ENCODE measurements at regions not wholly inside any gene's neighbourhood (a gene's known extent, or its start where the extent isn't known, plus 50 kb on each side); places are given as distances from the start of the nearest gene placed in this dataset.

DNA sequence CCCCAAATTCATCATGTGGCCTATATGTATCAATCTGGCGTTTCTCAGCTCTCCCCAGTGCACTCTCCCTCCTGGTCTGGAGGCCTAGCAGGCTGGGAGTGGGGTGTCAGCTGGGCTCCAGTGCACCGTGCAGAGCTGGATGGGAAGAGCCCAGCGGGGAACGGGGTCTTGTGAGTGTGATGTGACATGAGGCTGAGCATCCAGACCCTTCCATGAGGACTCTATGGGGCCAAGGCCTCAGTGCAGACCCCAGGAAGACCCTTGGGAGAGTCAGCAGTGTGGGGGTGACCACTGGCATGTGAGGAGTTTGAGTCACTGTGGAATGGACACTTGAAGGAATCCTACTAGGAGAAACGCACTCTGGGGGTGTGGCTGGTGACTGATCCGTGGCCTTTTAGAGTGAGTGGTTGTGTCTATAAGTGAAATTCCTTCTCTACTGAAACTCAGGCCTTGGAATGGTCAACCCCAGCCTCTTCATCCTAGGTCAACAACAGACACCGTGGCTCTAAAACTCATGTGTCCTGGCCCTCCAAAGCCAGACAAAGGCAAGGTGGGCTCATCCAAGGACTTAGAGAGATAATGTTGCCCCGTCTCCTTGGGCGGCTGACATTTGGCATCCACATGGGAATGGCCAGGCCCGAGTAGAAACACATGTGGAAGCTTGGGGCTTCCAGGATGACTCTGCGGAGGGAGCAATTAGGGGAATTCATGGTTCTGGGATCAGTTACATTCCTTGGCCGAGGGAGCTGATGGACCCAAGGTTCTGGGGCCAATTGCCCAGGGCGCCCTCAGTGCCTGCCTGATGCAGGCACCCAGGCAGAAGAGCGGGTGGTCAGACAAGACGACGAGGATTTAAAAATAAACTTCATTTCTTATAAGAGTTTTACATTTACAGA, 156.0 kb upstream of the TWIST2 start:
- DNase-seq, result no peak

DNA sequence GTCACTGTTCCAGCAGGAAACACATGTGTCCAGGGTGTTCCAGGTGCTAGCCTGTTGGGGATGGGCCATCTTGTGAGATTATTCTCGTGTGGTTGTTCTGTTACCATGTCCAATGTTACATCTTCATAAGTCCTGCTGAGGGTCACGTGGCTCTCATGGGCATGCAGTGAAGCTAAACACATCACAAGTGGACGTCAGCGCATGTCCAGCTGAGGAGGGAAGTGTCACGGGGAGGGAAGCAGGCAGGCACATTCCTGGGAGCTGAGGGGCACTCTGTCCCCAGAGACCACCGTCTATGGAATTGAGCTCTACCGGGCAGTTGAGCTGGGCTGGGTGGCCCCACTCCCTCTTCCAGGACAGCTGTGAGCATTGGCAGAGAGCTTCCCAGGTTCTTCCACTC, 155.3 kb upstream of the TWIST2 start:
- no peak for DNase-seq

DNA sequence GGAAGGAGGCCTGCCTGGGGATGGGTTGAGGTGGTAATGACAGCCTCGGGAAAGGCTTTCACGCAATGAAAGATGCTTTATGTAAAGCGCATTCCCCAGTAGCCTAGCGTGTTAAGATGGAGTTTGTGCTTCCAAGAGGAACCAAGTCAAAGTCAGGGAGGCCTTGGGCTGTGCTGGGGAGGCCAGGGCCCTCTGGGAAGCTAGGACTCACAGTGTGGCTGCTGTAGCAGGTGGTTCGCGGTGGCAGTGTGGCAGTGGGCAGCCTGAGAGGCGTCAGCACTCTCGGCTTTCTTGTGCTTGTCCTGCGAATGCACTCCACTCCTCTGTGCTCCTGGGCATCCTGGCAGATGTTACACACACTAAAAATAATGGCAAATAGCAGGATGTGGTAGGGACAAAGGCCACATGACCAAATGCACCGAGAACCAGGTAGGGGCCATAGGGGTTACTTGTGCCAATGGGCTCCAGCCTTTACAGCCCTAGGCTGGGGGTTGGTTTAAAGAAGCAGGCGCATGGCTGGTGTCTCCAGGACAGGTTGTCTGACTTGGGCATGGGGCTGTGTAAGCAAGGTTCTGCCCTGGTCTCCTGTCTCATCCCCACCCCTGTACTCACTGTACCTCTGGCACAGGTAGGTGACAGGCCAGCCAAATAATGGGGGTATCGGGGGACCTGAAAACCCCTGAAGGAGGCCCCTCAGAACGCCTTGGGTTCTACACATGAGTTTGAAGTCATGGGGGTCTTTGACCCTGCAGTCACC, 154.4 kb upstream of the TWIST2 start:
- DNase-seq, result no peak

DNA sequence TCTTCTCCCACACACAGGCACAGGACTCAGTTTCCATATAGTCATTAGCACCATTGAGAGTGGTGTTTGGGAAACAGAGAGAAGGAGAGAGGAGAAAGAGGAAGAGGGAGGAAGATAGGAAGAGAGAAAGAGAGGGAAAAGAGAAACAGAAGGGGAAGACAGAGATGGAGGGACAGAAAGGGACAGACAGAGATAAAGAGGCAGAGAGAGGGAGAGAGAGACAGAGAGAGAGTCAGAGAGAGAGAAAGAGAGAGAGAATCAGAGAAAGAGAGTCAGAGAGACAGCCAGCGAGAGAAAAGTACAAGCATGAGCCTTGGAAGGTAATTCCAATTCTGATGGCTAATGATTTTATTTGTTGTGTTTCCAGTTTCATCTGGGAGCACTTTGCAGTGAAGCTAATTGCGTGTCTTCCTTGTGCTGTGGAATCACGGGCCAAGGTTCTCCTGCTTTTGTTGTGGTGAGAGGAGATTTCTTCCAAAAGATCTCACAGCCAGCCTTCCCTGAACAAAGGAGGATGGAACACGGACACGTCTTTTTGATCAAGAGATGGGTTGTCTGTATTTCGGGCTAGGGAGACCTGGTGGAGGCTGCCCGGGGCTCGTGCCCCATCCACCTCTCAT, 153.6 kb upstream of the TWIST2 start:
- no peak for DNase-seq

DNA sequence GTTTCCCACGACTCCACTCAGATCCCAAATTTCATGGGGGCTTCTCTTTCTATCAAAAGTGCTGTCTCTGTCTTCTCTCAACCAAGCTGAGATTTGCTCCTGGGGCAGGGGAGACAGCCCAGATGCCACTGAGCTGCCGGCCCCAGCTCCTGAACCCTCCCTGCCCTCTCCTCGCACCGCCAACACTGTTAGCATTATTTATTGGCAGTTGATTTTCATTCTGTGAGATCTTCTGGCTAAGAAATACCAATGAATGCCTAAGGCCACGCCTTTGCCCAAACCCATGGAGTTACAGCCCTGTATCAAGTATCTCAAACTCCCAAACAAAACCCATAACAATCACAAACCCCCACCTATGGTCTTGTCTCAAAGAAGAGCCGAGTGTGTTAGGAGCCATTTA, 153.0 kb upstream of the TWIST2 start:
- no peak for DNase-seq

DNA sequence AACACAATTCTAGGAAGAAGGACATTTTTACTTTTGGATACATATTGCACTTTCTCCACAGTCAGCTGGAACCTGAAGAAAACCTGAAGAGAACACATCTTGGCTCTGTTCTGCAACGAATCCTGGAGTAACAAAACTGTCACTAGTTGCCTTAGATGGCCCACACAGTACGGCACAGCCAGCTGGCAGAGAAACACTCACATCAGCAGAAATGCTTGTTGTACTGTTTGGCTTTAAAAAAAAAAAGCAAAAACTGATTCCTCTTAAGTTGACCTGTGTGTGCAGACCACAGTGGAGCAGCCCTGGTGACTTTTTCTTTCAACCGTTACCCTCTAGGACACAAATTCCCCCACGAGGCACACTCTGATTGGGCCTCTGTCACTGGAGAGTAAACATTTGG, 152.3 kb upstream of the TWIST2 start:
- DNase-seq, result no peak

DNA sequence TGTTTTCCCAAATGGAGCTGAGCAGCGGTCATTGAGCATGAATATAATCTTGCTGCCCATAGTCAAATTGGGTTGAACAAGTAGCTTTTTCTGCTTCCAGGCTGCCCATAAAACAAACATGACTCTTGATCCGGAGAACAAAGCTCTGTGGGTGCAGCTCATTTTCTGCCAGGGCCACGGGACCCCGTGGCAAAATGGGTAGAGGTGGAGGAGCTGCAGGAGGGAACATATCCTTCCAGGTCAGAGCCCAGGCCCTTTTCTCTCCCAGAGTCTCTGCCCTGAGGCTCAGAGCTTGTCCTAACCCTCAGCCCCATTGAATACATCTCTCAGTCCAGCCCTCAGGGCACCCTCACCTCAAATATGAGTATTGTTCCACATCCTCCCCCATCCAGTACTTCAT, 151.6 kb upstream of the TWIST2 start:
- no peak for DNase-seq

DNA sequence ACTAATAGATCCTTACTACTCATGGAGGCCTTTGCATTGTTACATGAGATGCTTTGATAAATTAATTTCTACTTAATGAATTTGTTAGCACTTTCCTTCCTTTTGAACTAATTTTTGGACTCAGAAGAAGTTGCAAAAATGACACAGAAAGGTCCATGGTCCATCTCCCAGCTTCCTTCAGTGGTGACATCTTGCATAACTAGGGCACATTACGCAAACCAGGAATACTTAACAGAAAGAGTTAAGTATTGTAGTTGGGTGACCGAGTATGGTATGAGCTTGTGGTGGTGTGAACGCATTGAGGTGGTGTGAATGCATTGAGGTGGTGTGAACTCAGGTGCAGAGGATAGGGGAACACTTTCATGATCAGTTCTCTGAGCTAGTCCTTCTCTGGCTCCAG, 151.1 kb upstream of the TWIST2 start:
- no peak for DNase-seq

DNA sequence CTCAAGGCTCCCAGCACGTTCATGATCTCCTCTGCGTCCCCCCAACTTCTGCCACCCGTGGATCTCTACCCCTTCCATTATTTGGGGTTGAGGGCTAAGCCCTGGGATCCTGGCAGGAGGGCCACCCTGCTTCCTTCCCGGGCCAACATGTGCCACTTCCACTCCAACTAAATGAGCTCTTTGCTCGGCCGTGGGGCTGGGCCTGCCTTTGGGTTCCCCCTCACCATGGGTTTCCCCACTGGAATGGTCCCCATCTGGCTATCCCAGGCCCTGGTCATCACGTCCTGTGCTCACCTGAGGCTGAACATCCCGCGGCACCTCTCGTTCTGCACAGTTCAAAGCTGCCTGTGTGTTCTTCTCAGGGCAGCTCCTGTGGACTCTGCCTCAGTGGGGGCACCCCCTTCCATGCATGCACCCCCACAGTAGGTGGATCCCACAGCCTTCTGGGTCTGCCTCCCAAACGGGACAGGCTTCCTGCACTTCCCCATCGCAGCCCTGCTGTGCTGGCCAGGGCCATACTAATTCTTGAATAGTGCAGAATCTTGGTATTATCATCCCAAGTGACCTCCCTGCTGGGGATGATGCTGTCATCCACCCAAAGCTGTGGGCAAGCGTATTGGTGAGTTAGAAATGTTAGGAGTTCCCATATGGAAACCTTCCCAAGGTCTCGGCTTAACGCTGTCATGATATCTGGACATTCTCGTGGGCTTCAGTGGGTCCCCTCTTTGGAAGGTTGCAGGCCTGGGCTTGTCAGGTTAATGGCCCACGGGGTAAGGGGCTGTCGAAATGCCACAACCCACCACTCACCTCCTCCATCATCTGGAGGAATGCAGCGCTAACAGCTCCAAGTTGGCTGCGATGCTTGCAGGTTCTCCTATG, 150.5 kb upstream of the TWIST2 start:
- DNase-seq, result no peak

DNA sequence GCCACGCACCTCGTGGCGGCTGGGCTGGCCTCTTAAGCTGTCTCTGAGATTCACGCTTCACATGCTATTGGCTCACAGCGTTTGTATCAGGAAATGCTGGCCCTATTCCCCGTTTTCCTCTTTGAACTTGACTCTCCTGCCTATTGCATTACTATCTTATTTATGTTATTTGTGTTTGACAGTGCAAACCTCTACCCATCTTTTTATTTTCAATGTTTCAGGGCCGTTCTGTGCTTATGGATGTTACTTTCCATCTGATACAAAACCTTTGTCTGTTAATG, 149.9 kb upstream of the TWIST2 start:
- no peak for DNase-seq

DNA sequence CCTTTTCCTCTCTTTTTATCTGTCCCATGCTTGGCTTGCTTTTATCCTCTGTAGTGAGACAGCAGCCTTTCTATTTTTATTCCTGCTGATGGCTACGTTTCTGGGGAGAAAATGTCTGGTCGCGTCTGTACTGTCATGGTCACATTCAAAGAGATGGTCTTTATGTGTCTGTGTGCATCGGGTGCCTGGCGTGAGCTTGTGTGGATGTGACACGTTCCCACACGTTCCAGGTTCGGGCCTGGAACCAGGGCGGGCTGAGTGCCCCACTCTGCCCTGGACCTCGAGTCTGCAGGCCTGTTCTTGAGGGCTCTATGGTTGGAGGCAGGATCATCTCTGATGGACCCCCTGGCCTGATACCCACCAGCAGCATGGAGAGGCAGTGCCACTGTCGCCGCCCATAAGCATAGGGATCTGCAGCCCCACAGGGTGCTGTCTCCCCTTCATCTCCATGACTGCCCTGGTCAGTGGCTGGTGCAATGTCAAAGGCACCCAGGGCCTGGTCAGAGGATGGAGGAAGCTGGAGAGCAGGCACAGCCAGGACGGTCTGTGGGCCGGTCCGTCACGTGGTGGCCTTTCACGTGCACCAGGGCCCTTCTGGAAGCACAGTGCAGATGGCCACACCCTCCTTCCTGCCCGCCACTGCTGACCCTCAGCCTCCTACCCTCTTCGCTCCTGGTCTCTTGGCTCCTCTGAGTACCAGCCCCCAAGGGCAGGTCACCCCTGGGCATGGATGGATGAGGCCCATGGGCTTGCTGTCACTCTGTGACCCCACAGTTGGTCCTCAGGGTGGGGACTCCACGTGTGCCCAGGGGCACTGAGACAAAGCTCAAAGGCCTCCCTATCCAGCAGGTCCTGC, 149.2 kb upstream of the TWIST2 start:
- no peak for DNase-seq

DNA sequence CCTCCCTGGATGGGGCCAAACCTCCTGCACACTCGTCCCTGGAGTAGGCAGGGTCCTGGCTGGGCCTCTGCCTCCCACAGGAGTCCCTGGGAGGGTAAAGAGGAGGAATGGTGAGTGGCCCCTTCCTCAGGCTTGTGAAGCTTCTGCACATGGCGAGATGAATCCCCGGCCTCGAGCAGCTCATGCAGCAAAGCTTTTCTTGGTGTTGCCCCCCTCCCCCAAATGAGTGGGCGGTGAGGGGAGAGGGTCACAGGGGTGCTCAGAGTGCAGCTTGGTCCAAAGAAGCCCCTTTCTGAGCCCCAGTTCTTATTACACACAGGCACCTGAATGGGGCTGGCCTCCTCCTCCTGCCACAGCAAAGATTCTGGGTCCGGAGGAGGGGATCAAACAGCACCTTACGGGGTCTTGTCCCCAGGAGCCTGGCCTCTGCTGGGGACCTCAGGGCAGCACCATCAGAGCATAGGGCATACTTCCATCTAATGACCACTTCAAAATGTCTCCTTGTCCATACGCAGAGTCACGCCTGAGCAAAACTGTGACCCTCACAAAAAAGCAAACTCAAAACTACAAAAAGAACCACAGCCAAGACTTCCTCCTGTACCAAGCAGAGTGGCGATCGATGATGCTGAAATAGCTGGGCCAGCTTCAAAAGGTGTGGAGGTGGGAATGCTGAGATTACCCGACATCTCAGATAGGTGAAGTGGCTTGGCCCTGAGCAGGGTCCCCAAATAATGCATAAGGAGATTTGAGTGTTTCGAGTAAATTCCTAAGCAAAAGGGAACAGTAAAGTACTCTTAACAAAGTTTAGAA, 148.4 kb upstream of the TWIST2 start:
- no peak for DNase-seq

DNA sequence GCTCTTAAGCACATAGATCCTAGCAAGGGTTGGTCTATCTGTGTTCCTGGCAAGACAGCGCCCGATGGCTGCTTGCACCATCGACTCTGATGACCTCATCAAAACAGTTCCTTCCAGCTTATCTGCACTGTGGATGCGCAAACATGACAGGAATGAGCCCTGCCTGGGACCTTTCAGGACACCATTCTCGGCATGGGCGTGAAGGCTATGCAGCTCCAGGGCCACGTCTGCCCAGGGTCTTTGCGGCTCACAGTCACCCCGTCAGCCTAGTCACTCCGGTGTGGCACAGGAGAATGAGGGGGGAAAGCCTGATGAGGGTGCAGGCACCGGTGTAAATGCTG, 147.8 kb upstream of the TWIST2 start:
- no peak for DNase-seq

DNA sequence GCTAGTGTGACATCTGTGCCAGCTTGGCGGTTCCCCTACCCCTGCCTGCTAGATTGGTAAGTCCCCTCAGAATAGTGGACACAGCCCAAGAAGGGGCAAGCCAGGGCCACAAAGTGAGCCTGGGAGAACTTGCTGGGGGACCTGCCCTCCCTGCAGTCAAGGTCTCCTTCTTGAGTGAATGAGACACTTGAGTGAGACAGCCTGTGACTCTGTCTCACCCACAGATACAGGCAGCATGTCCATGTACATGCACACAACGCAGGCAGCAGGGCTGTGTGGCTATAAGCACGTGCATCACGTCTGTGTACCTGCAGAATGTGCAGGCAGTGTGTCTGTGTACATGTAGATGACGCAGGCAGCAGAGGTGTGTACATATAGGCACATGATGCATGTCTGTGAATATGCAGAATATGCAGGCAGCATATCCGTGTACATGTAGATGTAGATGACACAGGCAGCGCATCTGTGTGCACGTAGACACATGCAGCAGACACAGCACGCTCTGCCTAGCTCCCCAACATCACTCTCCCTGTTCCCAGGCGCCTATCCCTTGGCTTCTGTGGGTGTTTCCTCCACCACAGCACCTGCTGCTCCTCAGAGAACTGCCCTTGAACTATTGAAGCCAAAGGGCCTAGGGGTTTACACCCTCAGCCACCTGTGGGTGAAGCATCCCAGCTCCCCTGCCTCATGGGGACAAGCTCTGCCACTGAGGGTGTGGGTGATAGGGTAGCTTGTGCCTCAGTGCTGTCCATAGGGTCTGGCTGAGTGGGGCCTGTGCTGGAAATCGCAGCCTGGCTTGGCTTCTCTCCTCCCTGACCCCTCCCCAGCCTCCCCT, 147.2 kb upstream of the TWIST2 start:
- DNase-seq, result no peak

DNA sequence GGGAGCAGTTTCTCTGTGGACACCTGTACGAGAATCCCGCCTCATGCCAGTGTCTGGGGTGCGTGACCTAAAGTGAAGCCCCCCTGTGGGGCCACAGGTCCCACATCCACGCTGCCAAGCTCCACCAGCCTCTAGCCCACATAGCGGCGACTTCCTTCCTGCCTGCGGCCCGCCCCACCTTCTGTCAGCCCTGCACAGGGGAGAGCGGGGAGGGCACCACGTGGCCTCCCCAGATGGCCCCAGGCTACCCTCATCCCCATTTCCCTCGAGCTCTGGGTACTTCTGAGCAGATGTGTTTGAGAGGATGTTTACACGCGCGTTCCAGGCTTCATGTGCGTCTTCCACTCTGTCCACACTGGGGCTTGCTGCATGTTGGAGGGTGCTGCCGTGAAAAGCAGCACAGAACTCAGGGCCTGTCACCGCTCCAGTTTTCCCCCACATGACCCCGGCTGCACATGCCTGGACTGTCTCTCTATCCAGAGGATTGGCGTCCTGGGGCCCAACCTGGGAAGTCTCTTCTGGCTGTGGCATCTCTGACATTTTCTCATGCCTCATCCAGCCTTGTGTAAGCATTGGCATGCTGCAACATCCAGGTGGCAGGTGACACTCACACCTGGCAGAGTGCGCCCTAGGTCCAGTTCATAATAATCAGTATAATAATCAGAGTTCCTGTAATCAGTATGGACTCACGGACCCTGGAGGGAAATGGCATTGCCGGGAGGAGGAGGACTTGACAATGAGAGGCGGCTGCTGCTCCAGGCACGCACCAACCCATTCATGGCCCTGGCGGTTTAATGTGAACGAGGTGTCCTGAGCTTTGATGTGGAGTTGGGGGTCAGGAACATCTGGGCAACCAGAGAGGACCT, 146.3 kb upstream of the TWIST2 start:
- no peak for DNase-seq

DNA sequence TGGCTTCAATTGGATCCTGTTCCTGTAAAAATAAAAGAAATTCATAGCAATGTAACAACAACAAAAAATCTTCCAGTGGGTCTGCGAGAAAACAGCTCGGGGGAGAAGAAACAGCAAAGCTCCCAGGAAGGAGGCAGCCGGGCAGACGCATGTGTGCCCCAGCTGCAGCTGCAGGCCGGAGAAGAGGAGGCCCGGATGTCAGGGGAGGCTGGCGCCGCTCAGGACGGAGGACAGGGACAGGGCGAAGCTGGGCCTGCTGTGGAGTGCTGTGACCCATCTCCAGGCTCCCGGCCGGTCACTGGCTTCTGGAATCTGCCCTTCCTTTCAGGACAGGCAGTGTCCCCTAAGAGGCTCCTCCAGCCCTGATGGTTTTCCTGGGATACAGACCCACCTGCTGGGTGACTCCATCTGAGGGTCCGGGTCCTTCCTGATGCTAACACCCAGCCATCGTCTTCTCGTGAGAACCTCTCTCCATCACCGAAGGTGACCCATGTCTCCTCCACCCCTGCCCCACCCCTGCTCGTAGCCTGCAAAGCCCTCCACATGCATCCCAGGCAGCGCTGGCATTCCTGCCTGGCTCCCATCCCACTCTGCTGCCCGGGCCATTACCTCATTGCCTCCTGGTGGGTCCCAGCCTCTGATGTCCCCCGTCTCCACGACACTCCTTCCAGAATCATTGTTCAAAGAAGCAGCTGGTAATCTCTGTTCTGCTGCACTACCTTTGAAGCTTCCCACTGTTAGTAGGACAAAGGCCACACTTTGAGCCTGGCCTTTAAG, 145.4 kb upstream of the TWIST2 start:
- DNase-seq, result no peak

DNA sequence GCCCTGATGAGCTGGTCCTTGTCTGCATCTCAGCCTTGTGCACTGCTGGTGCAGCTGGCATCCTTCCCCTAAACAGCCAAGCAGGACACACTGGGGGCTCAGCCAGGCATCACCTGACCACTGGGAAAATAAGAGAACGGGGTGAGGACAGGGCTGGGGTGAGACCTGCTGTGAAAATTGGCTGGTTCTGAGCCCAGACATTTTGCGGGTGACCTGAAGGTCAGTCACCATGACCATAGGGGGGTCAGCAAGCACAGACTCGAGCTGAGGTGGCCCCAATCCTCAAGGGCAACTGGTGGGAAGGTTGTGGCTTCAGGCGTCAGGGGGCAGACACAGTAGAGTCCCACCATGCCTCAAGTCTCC, 144.9 kb upstream of the TWIST2 start:
- DNase-seq, result no peak

DNA sequence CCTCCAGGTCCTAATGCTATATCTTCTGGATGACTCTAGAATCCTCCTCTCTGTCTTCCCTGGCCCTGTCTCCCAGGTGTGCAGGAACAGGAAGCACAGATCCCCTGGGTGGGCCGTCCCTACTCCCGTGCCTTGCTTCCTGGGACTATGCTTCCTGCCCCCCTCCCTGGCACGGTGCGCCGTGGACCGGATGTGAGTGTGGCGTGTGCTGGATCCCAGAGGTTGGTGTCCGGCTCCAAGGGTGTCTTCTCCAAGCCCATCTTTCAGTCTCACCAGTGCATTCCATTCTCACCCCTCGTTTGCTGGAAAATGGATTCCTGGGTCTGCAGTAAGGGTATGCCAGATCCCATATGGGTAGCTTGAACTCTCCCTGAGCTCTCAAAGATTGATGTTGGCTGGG, 144.4 kb upstream of the TWIST2 start:
- DNase-seq, result no peak

Measured in NK-92 treated with Interleukin-12 subunit alpha and Interleukin-12 subunit beta, amount 100 ng/mL, for 24 hours (cell line).